Lower leg skin (tissue), 3 donors: ENCODE measurements at regions not wholly inside any gene's neighbourhood (a gene's known extent, or its start where the extent isn't known, plus 50 kb on each side); places are given as distances from the start of the nearest gene placed in this dataset.

Experiments
- CTCF ChIP-seq, 3 donors: fragments of 450-650 bp; IDR thresholded peaks; one replicate each; pipeline ENCODE4 v1.5.1; 2016; ENCODE audit warnings: antibody characterized with exemption in 3 of 3, mild to moderate bottlenecking in 3 of 3, moderate library complexity in 2 of 3
- POLR2A ChIP-seq, 2 donors: fragments of 450-650 bp; IDR thresholded peaks; one replicate each; pipeline ENCODE4 v1.6.1; 2016 to 2017; ENCODE audit warnings: antibody characterized with exemption in 2 of 2, mild to moderate bottlenecking in 1 of 2, moderate library complexity in 1 of 2

GRCh38 chr13:32897296-32897695 is 118.9 kb upstream of the KL start:
- TF ChIP-seq CTCF (IDR thresholded peaks at IDR 0.05), result no peak
- no peak for TF ChIP-seq POLR2A (IDR thresholded peaks at IDR 0.05)
